ENCODE measurements at regions not wholly inside any gene's neighbourhood (a gene's known extent, or its start where the extent isn't known, plus 50 kb on each side); places are given as distances from the start of the nearest gene placed in this dataset.

GRCh38 chr5:54656261-54656728, 138.7 kb downstream of the SNX18 start:
- TF ChIP-seq POLR2A (IDR thresholded peaks at IDR 0.05) (no peak), POLR2AphosphoS5 (IDR thresholded peaks at IDR 0.05) (no peak), CTCF (IDR thresholded peaks at IDR 0.05) (no peak), EP300 (IDR thresholded peaks at IDR 0.05) (no peak)

Data from suprapubic skin (tissue), 4 donors.